ENCODE measurements at regions not wholly inside any gene's neighbourhood (a gene's known extent, or its start where the extent isn't known, plus 50 kb on each side); places are given as distances from the start of the nearest gene placed in this dataset.

- H3K36me3 ChIP-seq = no peaks in the 10 kb centered on the region
- H3K27ac ChIP-seq (replicated peaks in 1 of 4) = no peak overlapping the region
- WGBS = 66% methylated on average over 2 of the region's 2 CpGs
- TF ChIP-seq POLR2AphosphoS5 (IDR thresholded peaks at IDR 0.05) = no peak
- no peak for TF ChIP-seq EP300 (IDR thresholded peaks at IDR 0.05)
- TF ChIP-seq POLR2A (IDR thresholded peaks at IDR 0.05; ENCODE audit: low read depth) = no peak
- TF ChIP-seq CTCF (IDR thresholded peaks at IDR 0.05) = no peak
- H3K9me3 ChIP-seq = no peaks in the 10 kb centered on the region
- H3K27me3 ChIP-seq = no peaks in the 10 kb centered on the region
- no peaks in the 10 kb centered on the region for H3K4me1 ChIP-seq
- DNase-seq (ENCODE audit: extremely low spot score) = no peak
- H3K4me3 ChIP-seq = no peak overlapping the region
- intact Hi-C loops (cut with DNase I) = no loop called here
Measured at GRCh38 chr3:148090156-148090555, 607.5 kb upstream of the AGTR1 start.

GRCh38 chr3:148092624-148093347 is 604.9 kb upstream of the AGTR1 start:
- 72% methylated on average over 5 of the region's 5 CpGs for WGBS
- Histone ChIP-seq H3K9me3 (no peaks in the 10 kb centered on the region), H3K4me1 (no peaks in the 10 kb centered on the region), H3K36me3 (no peaks in the 10 kb centered on the region), H3K4me3 (no peak overlapping the region), H3K27ac (replicated peaks in 1 of 4) (no peak overlapping the region), H3K27me3 (no peaks in the 10 kb centered on the region)
- intact Hi-C loops (cut with DNase I) = no loop called here
- TF ChIP-seq EP300 (IDR thresholded peaks at IDR 0.05) (no peak), CTCF (IDR thresholded peaks at IDR 0.05) (no peak), POLR2A (IDR thresholded peaks at IDR 0.05; ENCODE audit: low read depth) (no peak), POLR2AphosphoS5 (IDR thresholded peaks at IDR 0.05) (no peak)
- DNase-seq (ENCODE audit: extremely low spot score) = no peak

GRCh38 chr3:148093753-148094152 is 604.0 kb upstream of the AGTR1 start:
- Histone ChIP-seq H3K4me1 (no peaks in the 10 kb centered on the region), H3K27me3 (no peaks in the 10 kb centered on the region), H3K9me3 (no peaks in the 10 kb centered on the region), H3K36me3 (no peaks in the 10 kb centered on the region), H3K27ac (replicated peaks in 1 of 4) (no peak overlapping the region), H3K4me3 (no peak overlapping the region)
- DNase-seq (ENCODE audit: extremely low spot score) = no peak
- TF ChIP-seq CTCF (IDR thresholded peaks at IDR 0.05) (no peak), EP300 (IDR thresholded peaks at IDR 0.05) (no peak), POLR2A (IDR thresholded peaks at IDR 0.05; ENCODE audit: low read depth) (no peak), POLR2AphosphoS5 (IDR thresholded peaks at IDR 0.05) (no peak)
- intact Hi-C loops (cut with DNase I) = no loop called here
- WGBS = 60% methylated on average over 1 of the region's 1 CpG

GRCh38 chr3:148095962-148096361 is 601.7 kb upstream of the AGTR1 start:
- no peaks in the 10 kb centered on the region for H3K36me3 ChIP-seq
- no peaks in the 10 kb centered on the region for H3K4me1 ChIP-seq
- no peak overlapping the region for H3K27ac ChIP-seq (replicated peaks in 1 of 4)
- no peaks in the 10 kb centered on the region for H3K9me3 ChIP-seq
- WGBS = 64% methylated on average over 5 of the region's 5 CpGs
- H3K27me3 ChIP-seq = no peaks in the 10 kb centered on the region
- intact Hi-C loops (cut with DNase I) = no loop called here
- no peak for DNase-seq (ENCODE audit: extremely low spot score)
- TF ChIP-seq EP300 (IDR thresholded peaks at IDR 0.05) (no peak), POLR2A (IDR thresholded peaks at IDR 0.05; ENCODE audit: low read depth) (no peak)
- no peak overlapping the region for H3K4me3 ChIP-seq

GRCh38 chr3:148100476-148100875 is 597.2 kb upstream of the AGTR1 start:
- no peaks in the 10 kb centered on the region for H3K9me3 ChIP-seq
- intact Hi-C loops (cut with DNase I) = no loop called here
- no peaks in the 10 kb centered on the region for H3K4me1 ChIP-seq
- TF ChIP-seq POLR2A (IDR thresholded peaks at IDR 0.05; ENCODE audit: low read depth) = no peak
- no peaks in the 10 kb centered on the region for H3K27me3 ChIP-seq
- H3K4me3 ChIP-seq = no peak overlapping the region
- DNase-seq (ENCODE audit: extremely low spot score) = no peak
- no peak overlapping the region for H3K27ac ChIP-seq (replicated peaks in 1 of 4)
- H3K36me3 ChIP-seq = no peaks in the 10 kb centered on the region

GRCh38 chr3:148101061-148101460 is 596.6 kb upstream of the AGTR1 start:
- Histone ChIP-seq H3K4me1 (no peaks in the 10 kb centered on the region), H3K4me3 (no peak overlapping the region), H3K27me3 (no peaks in the 10 kb centered on the region), H3K27ac (replicated peaks in 1 of 4) (no peak overlapping the region), H3K9me3 (no peaks in the 10 kb centered on the region), H3K36me3 (no peaks in the 10 kb centered on the region)
- no peak for TF ChIP-seq EP300 (IDR thresholded peaks at IDR 0.05)
- TF ChIP-seq CTCF (IDR thresholded peaks at IDR 0.05) = no peak
- TF ChIP-seq POLR2AphosphoS5 (IDR thresholded peaks at IDR 0.05) = no peak
- TF ChIP-seq POLR2A (IDR thresholded peaks at IDR 0.05; ENCODE audit: low read depth) = no peak
- WGBS = 57% methylated on average over 1 of the region's 1 CpG
- DNase-seq (ENCODE audit: extremely low spot score) = no peak
- intact Hi-C loops (cut with DNase I) = no loop called here
